Astrocyte (in vitro differentiated cells and primary cell): ENCODE measurements at regions not wholly inside any gene's neighbourhood (a gene's known extent, or its start where the extent isn't known, plus 50 kb on each side); places are given as distances from the start of the nearest gene placed in this dataset.
"Not testable (repeated sequence)": the region's sequence is repeated elsewhere in the genome, so short reads cannot be mapped to it uniquely, and the experiment has no call there.

Experiments used
- DNase-seq: peaks from one replicate; pipeline ENCODE4 v3.0.0-alpha.2; 2010; ENCODE audit warnings: low read depth
- FAIRE-seq: peaks from 2 replicates; lab custom pipeline; 2011; peaks lifted over from hg19 to GRCh38; lab: Jason Lieb, UNC
- H2AFZ ChIP-seq: 2 replicates; pipeline ENCODE4 v1.6.0; 2012; ENCODE audit warnings: low read depth, low read length, inconsistent platforms
- H3K27ac ChIP-seq: 2 replicates; pipeline ENCODE4 v1.5.1; 2011; ENCODE audit warnings: low read depth, low read length, inconsistent platforms
- H3K27me3 ChIP-seq: 2 replicates; pipeline ENCODE4 v1.6.0; 2011; ENCODE audit warnings: low read length, inconsistent platforms; ENCODE audit not compliant: insufficient read depth
- H3K36me3 ChIP-seq: 2 replicates; pipeline ENCODE4 v1.5.1; 2011; ENCODE audit warnings: low read length, inconsistent platforms; ENCODE audit not compliant: insufficient read depth
- H3K4me1 ChIP-seq: 2 replicates; pipeline ENCODE4 v1.5.1; 2011; ENCODE audit warnings: low read length, inconsistent platforms; ENCODE audit not compliant: insufficient read depth
- H3K4me2 ChIP-seq: 2 replicates; pipeline ENCODE4 v1.6.0; 2012; ENCODE audit warnings: low read length, inconsistent platforms
- H3K4me3 ChIP-seq: 2 replicates; pipeline ENCODE4 v1.5.1; 2011; ENCODE audit warnings: low read depth, mild to moderate bottlenecking, low read length, inconsistent platforms; ENCODE audit not compliant: insufficient read depth
- H3K79me2 ChIP-seq: 2 replicates; pipeline ENCODE4 v1.6.0; 2012; ENCODE audit warnings: mild to moderate bottlenecking, low read length, inconsistent platforms; ENCODE audit not compliant: insufficient read depth
- H3K9ac ChIP-seq: 2 replicates; pipeline ENCODE4 v1.6.0; 2012; ENCODE audit warnings: mild to moderate bottlenecking, low read length, inconsistent platforms
- H3K9me3 ChIP-seq: 2 replicates; pipeline ENCODE4 v1.5.1; 2012; ENCODE audit warnings: low read depth, mild to moderate bottlenecking, low read length, inconsistent platforms; ENCODE audit not compliant: insufficient read depth
- H4K20me1 ChIP-seq: 2 replicates; pipeline ENCODE4 v1.6.0; 2012; ENCODE audit warnings: low read length, inconsistent platforms; ENCODE audit not compliant: insufficient read depth
- H3K27ac Mint-ChIP-seq: one replicate; pipeline ENCODE4 v1.8.0; 2021; ENCODE audit warnings: mild to moderate bottlenecking, mixed read lengths; ENCODE audit not compliant: unreplicated experiment
- H3K27me3 Mint-ChIP-seq: one replicate; pipeline ENCODE4 v1.8.0; 2021; ENCODE audit warnings: low read depth, mixed read lengths; ENCODE audit not compliant: unreplicated experiment
- H3K36me3 Mint-ChIP-seq: one replicate; pipeline ENCODE4 v1.8.0; 2021; ENCODE audit warnings: low read depth, mixed read lengths; ENCODE audit not compliant: unreplicated experiment
- H3K4me1 Mint-ChIP-seq: one replicate; pipeline ENCODE4 v1.8.0; 2021; ENCODE audit warnings: low read depth, mixed read lengths; ENCODE audit not compliant: unreplicated experiment
- H3K4me3 Mint-ChIP-seq: one replicate; pipeline ENCODE4 v1.8.0; 2021; ENCODE audit warnings: mild to moderate bottlenecking, moderate library complexity, mixed read lengths; ENCODE audit not compliant: unreplicated experiment
- H3K9me3 Mint-ChIP-seq: one replicate; pipeline ENCODE4 v1.8.0; 2021; ENCODE audit warnings: mild to moderate bottlenecking, mixed read lengths; ENCODE audit not compliant: unreplicated experiment
- EZH2 ChIP-seq: IDR thresholded peaks from 2 replicates; pipeline ENCODE4 v1.6.1; 2012; ENCODE audit warnings: mild to moderate bottlenecking, low read length, inconsistent platforms; ENCODE audit not compliant: insufficient read depth
- TF ChIP-seq, protein P1 (sequence below): IDR thresholded peaks from 2 replicates; pipeline ENCODE4 v1.5.1; 2011; ENCODE audit warnings: low read depth, mild to moderate bottlenecking, inconsistent platforms, low read length, moderate library complexity; ENCODE audit not compliant: insufficient read depth

DNA sequence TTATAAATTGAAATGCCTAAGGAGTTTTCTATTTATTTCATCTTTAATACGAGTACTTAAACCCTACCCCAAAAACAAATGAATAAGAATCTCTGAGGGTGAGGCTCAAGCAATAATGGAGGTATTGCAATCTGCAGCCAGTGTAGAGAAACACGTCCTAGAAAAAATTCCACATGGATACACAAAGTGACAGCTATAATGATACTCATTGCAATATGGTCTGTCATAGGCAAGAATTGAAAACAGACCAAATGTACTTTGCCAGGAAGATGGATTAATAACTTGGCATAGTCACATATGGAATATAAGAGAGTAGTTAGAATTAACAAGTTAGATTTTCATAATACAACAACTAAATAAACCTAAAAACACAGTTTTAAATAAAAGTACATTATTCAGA lies 440.1 kb upstream of the STEAP1 start:
- no peaks in the 10 kb centered on the region for H3K4me1 Mint-ChIP-seq
- no peaks in the 10 kb centered on the region for H3K27me3 Mint-ChIP-seq
- Histone ChIP-seq H3K27ac (no peak overlapping the region), H3K27me3 (no peaks in the 10 kb centered on the region), H2AFZ (no peak overlapping the region), H3K4me2 (no peak overlapping the region), H3K9me3 (no peaks in the 10 kb centered on the region), H4K20me1 (no peaks in the 10 kb centered on the region), H3K4me1 (no peaks in the 10 kb centered on the region), H3K79me2 (no peaks in the 10 kb centered on the region), H3K4me3 (no peak overlapping the region), H3K36me3 (no peaks in the 10 kb centered on the region), H3K9ac (no peak overlapping the region)
- H3K36me3 Mint-ChIP-seq, result no peaks in the 10 kb centered on the region
- H3K27ac Mint-ChIP-seq, result no peak overlapping the region
- FAIRE-seq (no peak), DNase-seq (no peak)
- TF ChIP-seq EZH2, result no peak
- TF ChIP-seq, protein P1, sequence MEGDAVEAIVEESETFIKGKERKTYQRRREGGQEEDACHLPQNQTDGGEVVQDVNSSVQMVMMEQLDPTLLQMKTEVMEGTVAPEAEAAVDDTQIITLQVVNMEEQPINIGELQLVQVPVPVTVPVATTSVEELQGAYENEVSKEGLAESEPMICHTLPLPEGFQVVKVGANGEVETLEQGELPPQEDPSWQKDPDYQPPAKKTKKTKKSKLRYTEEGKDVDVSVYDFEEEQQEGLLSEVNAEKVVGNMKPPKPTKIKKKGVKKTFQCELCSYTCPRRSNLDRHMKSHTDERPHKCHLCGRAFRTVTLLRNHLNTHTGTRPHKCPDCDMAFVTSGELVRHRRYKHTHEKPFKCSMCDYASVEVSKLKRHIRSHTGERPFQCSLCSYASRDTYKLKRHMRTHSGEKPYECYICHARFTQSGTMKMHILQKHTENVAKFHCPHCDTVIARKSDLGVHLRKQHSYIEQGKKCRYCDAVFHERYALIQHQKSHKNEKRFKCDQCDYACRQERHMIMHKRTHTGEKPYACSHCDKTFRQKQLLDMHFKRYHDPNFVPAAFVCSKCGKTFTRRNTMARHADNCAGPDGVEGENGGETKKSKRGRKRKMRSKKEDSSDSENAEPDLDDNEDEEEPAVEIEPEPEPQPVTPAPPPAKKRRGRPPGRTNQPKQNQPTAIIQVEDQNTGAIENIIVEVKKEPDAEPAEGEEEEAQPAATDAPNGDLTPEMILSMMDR, result no peak
- no peak overlapping the region for H3K4me3 Mint-ChIP-seq
- no peaks in the 10 kb centered on the region for H3K9me3 Mint-ChIP-seq

DNA sequence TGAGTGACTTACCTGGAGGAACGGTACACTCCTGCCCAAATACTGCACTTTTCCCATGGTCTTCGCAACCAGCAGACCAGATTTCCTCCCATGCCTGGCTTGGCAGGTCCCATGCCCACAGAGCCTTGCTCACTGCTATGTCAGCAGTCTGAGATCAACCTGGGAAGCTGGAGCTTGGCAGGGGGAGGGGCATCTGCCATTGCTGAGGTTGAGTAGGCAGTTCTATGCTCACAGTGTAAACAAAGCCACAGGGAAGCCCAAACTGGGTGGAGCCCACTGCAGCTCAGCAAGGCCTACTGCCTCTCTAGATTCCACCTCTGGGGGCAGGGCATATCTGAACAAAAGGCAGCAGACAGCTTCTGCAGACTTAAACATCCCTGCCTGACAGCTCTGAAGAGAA lies 435.3 kb upstream of the STEAP1 start:
- not testable (repeated sequence) for H3K9me3 ChIP-seq, H3K27ac ChIP-seq, H3K9me3 Mint-ChIP-seq, H3K9ac ChIP-seq, H3K36me3 ChIP-seq, DNase-seq, H3K4me3 ChIP-seq, H3K4me1 Mint-ChIP-seq, H2AFZ ChIP-seq, H3K27me3 ChIP-seq, H3K79me2 ChIP-seq, H3K27me3 Mint-ChIP-seq, H3K4me1 ChIP-seq, H3K4me3 Mint-ChIP-seq, FAIRE-seq, H3K27ac Mint-ChIP-seq, H3K36me3 Mint-ChIP-seq, H4K20me1 ChIP-seq, H3K4me2 ChIP-seq

DNA sequence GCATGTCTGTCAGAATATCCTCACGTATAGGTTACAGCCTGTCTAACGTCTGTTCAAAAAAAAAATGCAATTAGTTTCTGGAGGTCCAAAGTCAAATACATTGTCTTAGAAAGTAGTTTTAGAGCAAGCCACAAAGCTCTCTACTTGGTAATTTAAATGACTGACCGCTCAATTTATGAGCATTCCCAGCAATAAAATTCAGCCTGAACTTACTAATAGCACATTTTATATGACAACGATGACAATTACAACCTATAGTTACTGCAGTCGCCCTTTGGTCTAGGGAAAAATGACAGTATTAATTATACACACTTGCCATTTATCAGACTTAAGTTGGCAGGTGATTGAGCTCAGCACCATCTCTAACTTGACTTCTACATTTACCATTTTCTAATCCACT lies 425.8 kb upstream of the STEAP1 start:
- Histone ChIP-seq H3K79me2 (no peaks in the 10 kb centered on the region), H3K4me3 (no peak overlapping the region), H3K36me3 (no peaks in the 10 kb centered on the region), H3K4me2 (no peak overlapping the region), H3K27me3 (no peaks in the 10 kb centered on the region), H4K20me1 (no peaks in the 10 kb centered on the region), H3K4me1 (no peaks in the 10 kb centered on the region), H3K9ac (no peak overlapping the region), H3K9me3 (no peaks in the 10 kb centered on the region), H2AFZ (no peak overlapping the region), H3K27ac (no peak overlapping the region)
- TF ChIP-seq, protein P1, result no peak
- no peak for TF ChIP-seq EZH2
- Mint-ChIP-seq H3K4me3 (no peak overlapping the region), H3K27me3 (no peaks in the 10 kb centered on the region), H3K27ac (no peak overlapping the region), H3K36me3 (no peaks in the 10 kb centered on the region), H3K4me1 (no peaks in the 10 kb centered on the region), H3K9me3 (no peaks in the 10 kb centered on the region)
- FAIRE-seq (no peak), DNase-seq (no peak)
